Stimulated activated memory B cell treated with anti-CD40 and anti-IgM and Interleukin-4, amounts not matched to agents 10 μg/mL and 1 μg/mL and 100 μg/mL, for 72 hours (primary cell): ENCODE measurements at regions not wholly inside any gene's neighbourhood (a gene's known extent, or its start where the extent isn't known, plus 50 kb on each side); places are given as distances from the start of the nearest gene placed in this dataset.

ENCODE experiments used
- ATAC-seq: fragments of 150-1000 bp; cut with Tn5 transposase; 2 replicates; pipeline ENCODE4 v1.10.0; 2021
- H3K27ac Mint-ChIP-seq: one replicate; pipeline ENCODE4 v1.8.0; 2022; ENCODE audit warnings: mild to moderate bottlenecking, mixed read lengths
- H3K27me3 Mint-ChIP-seq: one replicate; pipeline ENCODE4 v1.8.0; 2022; ENCODE audit warnings: mixed read lengths
- H3K36me3 Mint-ChIP-seq: one replicate; pipeline ENCODE4 v1.8.0; 2022; ENCODE audit warnings: mixed read lengths
- H3K4me1 Mint-ChIP-seq: one replicate; pipeline ENCODE4 v1.8.0; 2022; ENCODE audit warnings: mixed read lengths
- H3K4me3 Mint-ChIP-seq: one replicate; pipeline ENCODE4 v1.8.0; 2022; ENCODE audit warnings: mild to moderate bottlenecking, moderate library complexity, mixed read lengths
- H3K9me3 Mint-ChIP-seq: one replicate; pipeline ENCODE4 v1.8.0; 2022; ENCODE audit warnings: mixed read lengths

DNA sequence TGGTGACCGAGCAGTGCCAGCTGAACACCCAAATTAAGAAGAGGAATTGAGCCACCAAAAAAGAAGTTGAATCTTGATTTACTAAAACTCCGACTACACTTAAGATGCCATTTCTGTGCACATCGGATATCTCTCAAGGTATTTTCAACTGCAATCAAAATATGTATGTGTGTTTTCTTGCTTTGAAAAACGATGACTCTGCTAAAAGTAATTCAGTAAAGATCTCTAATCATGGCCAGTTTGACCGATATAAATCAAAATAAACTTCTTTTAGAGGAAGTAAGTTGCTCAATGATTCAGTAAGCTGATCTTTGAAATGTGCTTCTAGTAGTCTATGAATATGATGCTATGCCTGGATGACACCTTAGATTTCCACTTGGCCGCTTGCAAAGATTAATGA lies 453.5 kb upstream of the TPK1 start:
- Mint-ChIP-seq H3K9me3 (peaks cover 2% of the 10 kb centered on the region), H3K4me1 (no peaks in the 10 kb centered on the region), H3K27me3 (no peaks in the 10 kb centered on the region), H3K4me3 (no peak overlapping the region), H3K27ac (no peak overlapping the region), H3K36me3 (no peaks in the 10 kb centered on the region)
- no peak for ATAC-seq

GRCh38 chr7:145276118-145276517 lies 440.3 kb upstream of the TPK1 start:
- Mint-ChIP-seq H3K27ac (no peak overlapping the region), H3K27me3 (no peaks in the 10 kb centered on the region), H3K36me3 (no peaks in the 10 kb centered on the region), H3K9me3 (peaks cover 29% of the 10 kb centered on the region), H3K4me3 (no peak overlapping the region), H3K4me1 (no peaks in the 10 kb centered on the region)
- ATAC-seq, result no peak

DNA sequence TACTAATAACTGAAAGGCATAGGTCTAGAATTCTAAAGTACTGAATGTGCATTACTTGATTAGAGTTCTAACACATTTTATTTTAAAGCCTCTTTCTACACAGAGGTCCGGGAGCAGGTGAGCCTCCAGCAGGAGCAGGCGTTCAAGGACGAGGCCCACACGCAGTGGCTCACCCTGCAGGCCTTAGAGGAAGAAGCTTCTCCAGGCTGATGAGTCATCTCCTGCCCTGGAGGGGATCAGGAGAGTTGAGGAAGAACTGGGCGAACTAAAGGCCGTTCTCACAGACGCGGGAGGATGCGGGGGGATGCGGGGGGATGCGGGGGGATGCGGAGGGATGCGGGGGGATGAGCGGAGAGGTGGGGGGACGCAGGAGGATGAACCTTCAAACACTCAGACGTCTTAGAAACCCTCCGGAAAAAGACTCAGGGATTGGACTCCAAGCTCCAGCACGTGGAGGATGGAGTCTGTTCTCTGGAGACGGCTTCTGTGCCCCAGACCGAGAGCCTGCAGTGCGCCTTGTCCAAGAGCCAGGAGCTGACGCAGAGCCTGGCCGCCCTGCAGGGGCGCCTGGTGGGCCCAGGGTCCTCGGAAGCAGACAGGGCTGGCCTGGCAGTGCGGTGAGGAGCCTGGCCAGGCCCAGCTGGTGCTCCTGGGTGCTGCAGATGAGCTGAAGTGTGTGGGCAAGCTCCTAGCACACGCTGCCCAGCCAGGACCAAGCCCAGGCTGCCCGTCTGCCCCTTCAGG lies 433.7 kb upstream of the TPK1 start:
- Mint-ChIP-seq H3K4me3 (no peak overlapping the region), H3K27ac (no peak overlapping the region), H3K9me3 (peaks cover 6% of the 10 kb centered on the region), H3K27me3 (no peaks in the 10 kb centered on the region), H3K4me1 (no peaks in the 10 kb centered on the region), H3K36me3 (no peaks in the 10 kb centered on the region)
- no peak for ATAC-seq

- ATAC-seq, result no peak
- Mint-ChIP-seq H3K27ac (no peak overlapping the region), H3K27me3 (no peaks in the 10 kb centered on the region), H3K9me3 (no peaks in the 10 kb centered on the region), H3K4me3 (no peak overlapping the region), H3K4me1 (no peaks in the 10 kb centered on the region), H3K36me3 (no peaks in the 10 kb centered on the region)
Observed at GRCh38 chr7:145265180-145265579, 429.3 kb upstream of the TPK1 start.

- Mint-ChIP-seq H3K27me3 (no peaks in the 10 kb centered on the region), H3K36me3 (no peaks in the 10 kb centered on the region), H3K4me1 (no peaks in the 10 kb centered on the region), H3K27ac (no peak overlapping the region), H3K4me3 (no peak overlapping the region), H3K9me3 (peaks cover 3% of the 10 kb centered on the region)
- no peak for ATAC-seq
Observed at GRCh38 chr7:145263886-145264285, 428.0 kb upstream of the TPK1 start.

GRCh38 chr7:145252031-145252430 lies 416.2 kb upstream of the TPK1 start:
- Mint-ChIP-seq H3K27me3 (no peaks in the 10 kb centered on the region), H3K4me3 (no peak overlapping the region), H3K27ac (no peak overlapping the region), H3K36me3 (no peaks in the 10 kb centered on the region), H3K4me1 (no peaks in the 10 kb centered on the region), H3K9me3 (no peaks in the 10 kb centered on the region)
- no peak for ATAC-seq

DNA sequence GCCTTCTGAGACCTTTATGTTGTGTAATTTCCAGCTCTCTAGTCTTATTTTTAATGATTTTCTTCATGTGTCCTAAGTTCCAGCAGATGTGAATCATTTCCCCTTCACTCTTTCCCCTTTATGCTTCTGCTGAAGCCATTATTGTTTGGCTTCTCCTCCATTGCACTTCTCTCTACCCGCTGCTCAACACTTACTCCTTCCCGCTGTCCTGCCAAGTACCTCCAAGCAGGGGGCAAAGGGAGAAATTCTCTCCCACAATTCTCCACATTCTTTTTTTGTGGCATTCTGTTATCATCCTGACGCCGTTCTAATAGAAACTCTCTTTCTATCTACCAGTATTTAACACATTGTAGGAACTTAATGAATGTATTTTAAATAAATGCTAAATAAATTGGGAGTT lies 388.9 kb upstream of the TPK1 start:
- no peak overlapping the region for H3K4me3 Mint-ChIP-seq
- no peaks in the 10 kb centered on the region for H3K4me1 Mint-ChIP-seq
- no peaks in the 10 kb centered on the region for H3K27me3 Mint-ChIP-seq
- no peak overlapping the region for H3K27ac Mint-ChIP-seq
- H3K36me3 Mint-ChIP-seq, result no peaks in the 10 kb centered on the region
- peaks cover 2% of the 10 kb centered on the region for H3K9me3 Mint-ChIP-seq
- ATAC-seq, result no peak

DNA sequence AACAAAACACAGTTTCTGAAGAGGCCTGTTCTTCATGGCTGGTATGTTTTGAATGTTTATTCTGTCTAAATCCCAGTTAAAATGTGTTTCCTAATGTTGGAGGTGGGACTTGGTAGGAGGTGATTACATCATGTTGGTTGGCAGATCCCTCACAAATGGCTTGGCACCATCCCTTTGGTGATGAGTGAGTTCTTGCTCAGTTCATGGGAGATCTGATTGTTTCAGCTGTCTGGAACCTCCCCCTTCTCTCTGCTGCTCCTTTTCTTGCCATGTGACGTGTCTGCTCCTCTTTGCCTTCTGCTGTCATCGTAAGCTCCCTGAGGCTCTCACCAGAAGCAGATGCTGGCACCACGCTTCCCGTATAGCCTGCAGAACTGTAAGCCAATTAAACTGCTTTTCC lies 383.6 kb upstream of the TPK1 start:
- Mint-ChIP-seq H3K9me3 (peaks cover 6% of the 10 kb centered on the region), H3K27me3 (no peaks in the 10 kb centered on the region), H3K36me3 (no peaks in the 10 kb centered on the region), H3K4me3 (no peak overlapping the region), H3K4me1 (no peaks in the 10 kb centered on the region), H3K27ac (no peak overlapping the region)
- no peak for ATAC-seq

DNA sequence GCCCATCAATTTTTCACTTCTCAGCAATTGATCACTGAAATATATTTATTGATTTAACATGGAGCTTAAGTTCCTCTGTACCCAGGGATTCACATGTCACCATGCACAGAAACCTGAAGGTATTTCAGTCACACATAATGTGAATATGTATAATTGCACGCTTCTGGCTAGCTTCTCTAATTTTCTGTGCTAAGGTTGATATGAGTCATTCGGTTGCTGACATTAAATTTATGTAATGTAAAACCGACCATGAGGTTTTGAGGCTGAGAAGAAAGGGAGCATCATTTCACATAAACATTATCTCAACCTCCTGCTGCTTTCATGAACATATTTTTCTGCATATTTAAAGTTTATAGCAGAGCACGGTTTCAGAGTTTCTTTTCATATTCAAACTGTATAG lies 381.0 kb upstream of the TPK1 start:
- Mint-ChIP-seq H3K4me1 (no peaks in the 10 kb centered on the region), H3K27me3 (no peaks in the 10 kb centered on the region), H3K4me3 (no peak overlapping the region), H3K27ac (no peak overlapping the region), H3K9me3 (peaks cover 6% of the 10 kb centered on the region), H3K36me3 (no peaks in the 10 kb centered on the region)
- no peak for ATAC-seq

GRCh38 chr7:145212050-145212449 lies 376.2 kb upstream of the TPK1 start:
- Mint-ChIP-seq H3K9me3 (peaks cover 10% of the 10 kb centered on the region), H3K27me3 (no peaks in the 10 kb centered on the region), H3K27ac (no peak overlapping the region), H3K36me3 (no peaks in the 10 kb centered on the region), H3K4me1 (no peaks in the 10 kb centered on the region), H3K4me3 (no peak overlapping the region)
- ATAC-seq, result no peak

GRCh38 chr7:145211211-145211610 lies 375.4 kb upstream of the TPK1 start:
- Mint-ChIP-seq H3K9me3 (peaks cover 10% of the 10 kb centered on the region), H3K4me3 (no peak overlapping the region), H3K27ac (no peak overlapping the region), H3K36me3 (no peaks in the 10 kb centered on the region), H3K27me3 (no peaks in the 10 kb centered on the region), H3K4me1 (no peaks in the 10 kb centered on the region)
- ATAC-seq, result no peak

DNA sequence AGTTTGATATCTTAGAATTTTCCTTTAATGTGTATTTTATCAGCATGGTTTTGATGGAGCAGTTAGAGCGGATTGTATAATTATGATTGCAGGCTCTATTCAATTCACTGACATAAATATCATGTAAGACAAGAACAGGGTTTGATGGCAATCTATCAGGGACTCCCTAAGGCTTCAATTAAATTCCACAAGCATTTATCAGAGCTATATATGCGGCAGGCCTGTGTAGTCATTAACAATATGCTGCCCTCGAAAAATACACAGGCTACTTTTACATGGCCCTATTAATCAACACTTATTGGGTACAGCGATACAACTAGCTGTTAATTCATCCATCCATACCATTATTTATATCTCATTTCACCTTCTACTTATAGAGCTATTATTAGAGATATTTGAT lies 358.1 kb upstream of the TPK1 start:
- Mint-ChIP-seq H3K4me3 (no peak overlapping the region), H3K27ac (no peak overlapping the region), H3K36me3 (no peaks in the 10 kb centered on the region), H3K27me3 (no peaks in the 10 kb centered on the region), H3K4me1 (no peaks in the 10 kb centered on the region), H3K9me3 (no peaks in the 10 kb centered on the region)
- ATAC-seq, result no peak

- no peak overlapping the region for H3K27ac Mint-ChIP-seq
- no peak overlapping the region for H3K4me3 Mint-ChIP-seq
- H3K4me1 Mint-ChIP-seq, result no peaks in the 10 kb centered on the region
- H3K9me3 Mint-ChIP-seq, result peaks cover 3% of the 10 kb centered on the region
- no peak for ATAC-seq
- no peaks in the 10 kb centered on the region for H3K36me3 Mint-ChIP-seq
- H3K27me3 Mint-ChIP-seq, result no peaks in the 10 kb centered on the region
Observed at GRCh38 chr7:145184956-145185355, 349.1 kb upstream of the TPK1 start.

DNA sequence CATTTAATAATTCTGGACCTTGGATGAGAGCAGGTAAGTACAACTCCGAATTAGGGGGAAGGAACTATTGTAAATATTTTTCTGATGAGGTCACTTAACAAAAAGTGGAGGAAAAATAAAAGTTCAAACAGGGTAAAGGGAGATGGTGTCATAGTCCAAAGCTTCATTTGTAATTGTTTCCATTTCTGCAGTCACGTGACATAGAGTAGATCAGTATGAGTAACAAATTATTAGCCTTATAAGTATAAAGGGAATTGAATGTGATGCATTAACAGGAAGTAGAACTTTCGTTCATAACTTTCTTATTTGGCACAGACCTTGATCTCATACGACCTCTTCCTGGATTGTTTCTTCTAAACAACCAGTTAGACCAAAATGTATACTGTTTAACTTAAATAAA lies 347.2 kb upstream of the TPK1 start:
- no peaks in the 10 kb centered on the region for H3K4me1 Mint-ChIP-seq
- no peaks in the 10 kb centered on the region for H3K36me3 Mint-ChIP-seq
- H3K9me3 Mint-ChIP-seq, result peaks cover 3% of the 10 kb centered on the region
- ATAC-seq, result no peak
- no peak overlapping the region for H3K27ac Mint-ChIP-seq
- H3K4me3 Mint-ChIP-seq, result no peak overlapping the region
- H3K27me3 Mint-ChIP-seq, result no peaks in the 10 kb centered on the region

DNA sequence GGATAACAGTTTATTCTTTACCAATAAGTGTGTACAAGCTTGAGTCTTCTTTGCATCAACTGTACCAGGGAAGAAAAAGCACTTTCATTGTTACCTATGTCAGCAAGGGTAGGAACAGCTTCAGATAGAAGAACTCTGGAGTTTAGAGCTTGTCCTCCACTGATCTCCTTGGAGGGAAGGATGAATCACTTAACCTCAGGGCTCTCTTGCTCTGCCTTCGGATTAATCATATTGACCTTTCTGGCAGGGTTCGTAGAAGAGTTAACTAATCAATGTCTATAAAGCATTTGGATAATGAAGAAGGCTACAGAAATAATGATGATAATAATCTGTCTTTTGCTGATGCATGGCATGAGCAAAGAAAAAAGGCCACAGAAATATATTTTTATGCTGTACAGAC lies 339.5 kb upstream of the TPK1 start:
- Mint-ChIP-seq H3K9me3 (peaks cover 7% of the 10 kb centered on the region), H3K36me3 (no peaks in the 10 kb centered on the region), H3K4me1 (no peaks in the 10 kb centered on the region), H3K4me3 (no peak overlapping the region), H3K27ac (no peak overlapping the region), H3K27me3 (no peaks in the 10 kb centered on the region)
- no peak for ATAC-seq

- Mint-ChIP-seq H3K27me3 (no peaks in the 10 kb centered on the region), H3K36me3 (no peaks in the 10 kb centered on the region), H3K27ac (no peak overlapping the region), H3K4me3 (no peak overlapping the region), H3K9me3 (peaks cover 3% of the 10 kb centered on the region), H3K4me1 (no peaks in the 10 kb centered on the region)
- no peak for ATAC-seq
Observed at GRCh38 chr7:145169908-145170307, 334.1 kb upstream of the TPK1 start.

- Mint-ChIP-seq H3K27me3 (no peaks in the 10 kb centered on the region), H3K4me1 (no peaks in the 10 kb centered on the region), H3K36me3 (no peaks in the 10 kb centered on the region), H3K27ac (no peak overlapping the region), H3K9me3 (no peaks in the 10 kb centered on the region), H3K4me3 (no peak overlapping the region)
- no peak for ATAC-seq
Observed at GRCh38 chr7:145168879-145169278, 333.0 kb upstream of the TPK1 start.
